Astrocyte of the cerebellum (primary cell): ENCODE measurements at regions not wholly inside any gene's neighbourhood (a gene's known extent, or its start where the extent isn't known, plus 50 kb on each side); places are given as distances from the start of the nearest gene placed in this dataset.

Source experiments
- DNase-seq: peaks from one replicate; pipeline ENCODE4 v3.0.0-alpha.2; 2011; ENCODE audit warnings: low read depth
- H3K4me3 ChIP-seq: 2 replicates; pipeline ENCODE4 v1.5.1; 2011; ENCODE audit warnings: mild to moderate bottlenecking, low read depth, low read length, moderate library complexity
- in situ Hi-C: cut with HindIII; loops from 2 replicates; pipeline ENCODE4 v1.10.0; 2017; ENCODE audit warnings: low sequenced_read_pairs
- TF ChIP-seq, protein P1 (sequence below): IDR thresholded peaks from 2 replicates; pipeline ENCODE4 v1.5.1; 2012; ENCODE audit warnings: low read length, low read depth, moderate library complexity, mild to moderate bottlenecking; ENCODE audit errors: missing control alignments

DNA sequence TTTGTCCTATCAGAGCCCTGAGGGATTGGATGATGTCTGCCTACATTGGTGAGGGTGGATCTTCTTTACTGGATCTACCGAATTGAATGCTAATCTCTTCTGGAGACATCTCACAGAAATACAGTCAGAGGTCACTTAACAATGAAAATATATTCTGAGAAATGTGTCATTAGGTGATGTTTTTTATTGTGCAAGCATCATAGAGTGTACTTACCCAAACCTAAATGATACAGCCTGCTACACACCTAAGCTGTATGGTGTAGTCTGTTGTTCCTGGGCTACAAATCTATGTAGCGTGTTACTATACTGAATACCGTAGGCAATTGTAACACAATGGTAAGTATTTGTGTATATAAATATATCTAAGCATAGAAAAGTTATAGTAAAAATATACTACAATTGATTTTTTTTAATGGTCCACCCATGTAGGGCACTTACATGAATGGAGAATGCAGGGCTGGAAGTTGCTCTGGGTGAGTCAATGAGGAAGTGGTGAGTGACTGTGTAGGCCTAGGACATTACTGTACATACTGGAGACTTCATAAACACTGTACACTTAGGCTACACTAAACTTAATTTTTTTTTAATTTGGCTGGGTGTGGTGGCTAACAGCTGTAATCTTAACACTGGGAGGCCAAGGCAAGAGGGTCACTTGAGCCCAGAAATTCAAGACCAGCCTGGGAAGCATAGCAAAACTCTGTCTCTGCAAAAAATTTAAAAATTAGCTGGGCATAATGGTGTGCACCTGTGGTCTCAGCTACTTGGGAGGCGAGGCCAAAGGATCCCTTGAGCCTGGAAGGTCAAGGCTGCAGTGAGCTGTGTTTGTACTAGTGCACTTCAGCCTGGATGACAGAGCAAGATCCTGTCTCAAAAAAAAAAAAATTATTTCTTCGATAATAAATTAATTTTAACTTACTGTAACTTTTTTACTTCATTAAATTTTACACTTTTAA, 226.3 kb upstream of the UBE2E3 start:
- in situ Hi-C loops: no loop called here
- TF ChIP-seq, protein P1, sequence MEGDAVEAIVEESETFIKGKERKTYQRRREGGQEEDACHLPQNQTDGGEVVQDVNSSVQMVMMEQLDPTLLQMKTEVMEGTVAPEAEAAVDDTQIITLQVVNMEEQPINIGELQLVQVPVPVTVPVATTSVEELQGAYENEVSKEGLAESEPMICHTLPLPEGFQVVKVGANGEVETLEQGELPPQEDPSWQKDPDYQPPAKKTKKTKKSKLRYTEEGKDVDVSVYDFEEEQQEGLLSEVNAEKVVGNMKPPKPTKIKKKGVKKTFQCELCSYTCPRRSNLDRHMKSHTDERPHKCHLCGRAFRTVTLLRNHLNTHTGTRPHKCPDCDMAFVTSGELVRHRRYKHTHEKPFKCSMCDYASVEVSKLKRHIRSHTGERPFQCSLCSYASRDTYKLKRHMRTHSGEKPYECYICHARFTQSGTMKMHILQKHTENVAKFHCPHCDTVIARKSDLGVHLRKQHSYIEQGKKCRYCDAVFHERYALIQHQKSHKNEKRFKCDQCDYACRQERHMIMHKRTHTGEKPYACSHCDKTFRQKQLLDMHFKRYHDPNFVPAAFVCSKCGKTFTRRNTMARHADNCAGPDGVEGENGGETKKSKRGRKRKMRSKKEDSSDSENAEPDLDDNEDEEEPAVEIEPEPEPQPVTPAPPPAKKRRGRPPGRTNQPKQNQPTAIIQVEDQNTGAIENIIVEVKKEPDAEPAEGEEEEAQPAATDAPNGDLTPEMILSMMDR: no peak
- no peak overlapping the region for H3K4me3 ChIP-seq
- DNase-seq: no peak

DNA sequence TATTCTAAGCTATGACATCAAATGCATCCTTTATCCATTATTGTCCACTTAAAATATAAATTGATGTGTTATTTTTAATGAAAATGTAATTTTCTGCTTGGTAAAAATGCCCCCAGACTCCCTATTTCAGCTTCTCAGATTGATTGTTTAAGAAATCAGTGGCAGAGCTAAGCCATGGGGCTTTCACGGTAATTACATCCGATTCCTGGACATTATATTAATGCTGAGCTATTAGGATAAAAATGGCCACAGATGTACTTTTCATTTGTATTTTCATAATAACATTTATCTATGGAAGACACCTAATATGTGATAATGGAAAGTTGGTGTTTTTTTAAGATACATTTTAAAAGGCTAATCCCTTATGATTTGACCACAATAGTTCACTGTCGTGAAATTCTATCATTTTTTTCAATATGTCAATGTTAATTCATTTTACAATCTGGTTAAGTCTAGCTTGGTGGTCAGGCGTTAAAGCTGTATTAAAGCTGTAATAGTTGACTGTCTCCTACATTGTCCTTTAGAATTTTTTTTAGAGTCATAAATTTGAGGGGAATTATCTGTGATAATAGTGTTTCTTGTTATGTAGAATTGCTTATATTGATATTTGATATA, 229.0 kb upstream of the UBE2E3 start:
- no peak for DNase-seq
- TF ChIP-seq, protein P1: no peak
- no peak overlapping the region for H3K4me3 ChIP-seq
- in situ Hi-C loops: no loop called here

DNA sequence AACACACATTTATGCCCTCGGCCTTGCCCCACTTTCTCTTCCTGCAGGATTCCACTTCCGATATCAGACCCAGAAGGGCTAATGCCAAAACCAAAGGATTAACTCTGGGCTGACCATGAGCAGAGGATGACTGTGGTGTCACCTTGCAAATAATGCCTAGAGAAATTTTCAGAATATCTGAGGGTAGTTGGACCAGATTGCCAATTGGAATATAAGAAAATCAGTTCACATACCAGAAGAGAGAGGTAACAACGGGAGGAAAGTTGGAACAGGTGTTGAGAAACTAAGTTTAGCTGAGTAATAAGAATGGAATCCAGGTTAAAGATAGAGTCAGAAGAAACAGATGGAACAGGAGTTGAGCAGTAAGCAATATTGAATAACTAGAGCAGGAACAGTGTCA, 232.7 kb upstream of the UBE2E3 start:
- in situ Hi-C loops: no loop called here
- no peak for DNase-seq
- TF ChIP-seq, protein P1: no peak
- H3K4me3 ChIP-seq: no peak overlapping the region

DNA sequence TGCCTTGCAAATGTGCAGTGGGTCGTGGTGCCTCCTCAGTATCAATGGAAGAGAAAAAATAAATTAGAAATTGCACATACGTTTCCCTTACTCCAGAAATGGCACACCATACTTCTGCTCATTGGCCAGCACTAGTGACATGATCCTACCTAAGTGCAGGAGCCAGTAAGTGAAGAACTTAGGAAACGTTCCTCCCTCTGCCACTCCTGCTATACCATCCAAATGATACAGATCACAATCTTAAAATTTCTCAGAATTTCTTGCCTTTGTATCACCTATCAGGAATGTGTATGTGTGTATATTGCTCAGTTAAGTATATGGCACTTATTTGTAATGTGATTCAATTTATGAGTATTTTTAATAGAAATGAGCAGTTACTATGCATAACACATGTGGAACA, 237.0 kb upstream of the UBE2E3 start:
- TF ChIP-seq, protein P1: no peak
- in situ Hi-C loops: no loop called here
- H3K4me3 ChIP-seq: no peak overlapping the region
- DNase-seq: no peak

DNA sequence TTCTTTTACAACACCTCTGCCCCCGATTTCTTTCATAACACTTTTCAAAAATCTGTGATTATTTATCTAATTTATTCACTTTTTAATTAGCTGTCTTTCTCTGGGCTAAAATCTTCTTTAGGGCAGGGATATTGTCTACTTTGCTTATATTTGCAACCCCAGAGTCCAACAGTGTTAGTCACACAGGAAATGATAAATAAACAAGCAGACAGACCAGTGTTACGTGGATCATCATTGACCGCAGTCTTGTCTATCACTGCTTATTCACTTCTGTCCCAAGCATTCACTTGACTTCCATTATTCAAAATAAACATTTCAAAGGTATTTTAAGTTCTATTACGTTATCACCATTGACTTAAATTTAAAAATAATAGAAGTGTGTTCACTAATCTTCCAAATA, 237.6 kb upstream of the UBE2E3 start:
- no peak overlapping the region for H3K4me3 ChIP-seq
- TF ChIP-seq, protein P1: no peak
- no peak for DNase-seq
- in situ Hi-C loops: no loop called here

DNA sequence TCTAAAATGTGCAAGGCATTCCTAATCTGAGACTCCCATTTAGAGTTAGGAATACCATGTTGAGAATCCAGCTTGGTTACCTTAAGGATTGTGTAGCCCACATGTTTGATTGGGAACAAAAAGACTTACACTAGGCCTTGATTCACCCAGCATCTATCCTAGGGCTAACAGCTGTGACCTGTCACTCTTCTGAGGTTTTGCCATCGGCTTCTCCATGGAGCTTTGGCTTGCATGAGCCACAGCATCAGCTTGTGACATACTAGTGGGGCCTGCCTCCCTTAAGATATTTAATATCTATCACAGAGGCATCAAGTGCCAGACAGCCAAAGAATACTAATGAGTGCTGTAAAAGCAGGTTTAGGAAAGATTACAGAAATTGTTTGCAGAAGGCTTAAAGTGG, 241.3 kb upstream of the UBE2E3 start:
- in situ Hi-C loops: no loop called here

More for the DNA sequence above, 241.3 kb upstream of the UBE2E3 start:
- TF ChIP-seq, protein P1: no peak
- no peak overlapping the region for H3K4me3 ChIP-seq
- DNase-seq: no peak
